ENCODE measurements at regions not wholly inside any gene's neighbourhood (a gene's known extent, or its start where the extent isn't known, plus 50 kb on each side); places are given as distances from the start of the nearest gene placed in this dataset.

DNA sequence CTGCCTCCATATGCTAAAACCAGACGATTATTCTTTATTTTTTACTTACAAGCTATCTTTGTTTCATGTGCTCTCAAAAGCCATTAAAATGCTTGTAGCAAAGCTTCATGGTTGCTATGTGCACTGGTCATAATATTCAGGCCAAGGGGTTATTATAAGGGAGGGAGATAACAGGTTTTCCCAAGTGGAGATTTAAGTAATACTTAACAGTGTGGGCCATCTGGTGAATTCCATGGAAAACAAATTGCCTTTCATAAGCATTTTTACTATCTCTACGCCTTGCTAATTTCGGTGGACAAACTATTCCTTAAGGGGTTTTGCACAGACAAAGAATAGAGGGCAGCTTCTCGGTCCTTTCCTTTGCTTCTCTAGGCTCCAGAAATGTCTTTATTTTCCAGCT, 137.8 kb downstream of the NUF2 start:
- no peak overlapping the region for H2AK9ac ChIP-seq (replicated peaks; ENCODE audit: low read depth, low read length, poor library complexity)
- H2BK15ac ChIP-seq (ENCODE audit: low read depth, low read length), result no peak overlapping the region
- no peak overlapping the region for H4K5ac ChIP-seq (ENCODE audit: low read depth, low read length)
- ATAC-seq (ENCODE audit: low read depth) (no peak), DNase-seq (no peak)
- no TSS peak for BruUV-seq (replicated peaks)
- no peak overlapping the region for H2BK120ac ChIP-seq (ENCODE audit: low read depth, low read length)
- no peak overlapping the region for H3K23ac ChIP-seq (ENCODE audit: low read depth, low read length)
- no peak overlapping the region for H3K56ac ChIP-seq (ENCODE audit: extremely low read depth, insufficient read depth, low read length)
- H4K8ac ChIP-seq (ENCODE audit: low read depth in 2 of 2, low read length in 2 of 2), result no peak overlapping the region
- ChIA-PET CTCF (interaction anchor here (0.7 to 1.5 kb wide), 2 partner anchors 10 to 15 kb away, joined by 3 to 4 read pairs; no protein-coding TSS in a partner anchor), POLR2A (ENCODE audit: unreplicated experiment) (no interaction called here)
- H3K4me3 ChIP-seq (ENCODE audit: insufficient read depth, low read depth, low read length), result no peak overlapping the region
- no peak overlapping the region for H3K4ac ChIP-seq (ENCODE audit: low read depth, low read length)
- intact Hi-C loops (cut with micrococcal nuclease), result no loop called here
- no peaks in the 10 kb centered on the region for H3K36me3 ChIP-seq (ENCODE audit: control insufficient read depth, insufficient read depth, low read length)
- TF ChIP-seq RFX5 (IDR thresholded peaks at IDR 0.05; ENCODE audit: low read depth, low read length) (no peak), POLR2A (IDR thresholded peaks at IDR 0.05; ENCODE audit: low read depth, low read length) (no peak), MXI1 (IDR thresholded peaks at IDR 0.05; ENCODE audit: borderline replicate concordance, low read depth, low read length) (no peak), SMC3 (IDR thresholded peaks at IDR 0.05; ENCODE audit: low read depth, low read length) (no peak), MAFK (IDR thresholded peaks at IDR 0.05; ENCODE audit: low read depth, low read length) (no peak), MAZ (IDR thresholded peaks at IDR 0.05; ENCODE audit: borderline replicate concordance, low read depth, low read length) (no peak), NFE2L2 (IDR thresholded peaks at IDR 0.05; ENCODE audit: low read depth, low read length) (no peak), RCOR1 (IDR thresholded peaks at IDR 0.05; ENCODE audit: insufficient replicate concordance, low read length) (no peak), CEBPB (IDR thresholded peaks at IDR 0.05; ENCODE audit: low read depth, low read length) (no peak), CHD1 (IDR thresholded peaks at IDR 0.05; ENCODE audit: low read depth, low read length) (no peak)
- TF ChIP-seq, protein P1, sequence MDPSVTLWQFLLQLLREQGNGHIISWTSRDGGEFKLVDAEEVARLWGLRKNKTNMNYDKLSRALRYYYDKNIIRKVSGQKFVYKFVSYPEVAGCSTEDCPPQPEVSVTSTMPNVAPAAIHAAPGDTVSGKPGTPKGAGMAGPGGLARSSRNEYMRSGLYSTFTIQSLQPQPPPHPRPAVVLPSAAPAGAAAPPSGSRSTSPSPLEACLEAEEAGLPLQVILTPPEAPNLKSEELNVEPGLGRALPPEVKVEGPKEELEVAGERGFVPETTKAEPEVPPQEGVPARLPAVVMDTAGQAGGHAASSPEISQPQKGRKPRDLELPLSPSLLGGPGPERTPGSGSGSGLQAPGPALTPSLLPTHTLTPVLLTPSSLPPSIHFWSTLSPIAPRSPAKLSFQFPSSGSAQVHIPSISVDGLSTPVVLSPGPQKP (IDR thresholded peaks at IDR 0.05; ENCODE audit: borderline replicate concordance, low read depth, low read length), result no peak
- TF ChIP-seq, protein P2, sequence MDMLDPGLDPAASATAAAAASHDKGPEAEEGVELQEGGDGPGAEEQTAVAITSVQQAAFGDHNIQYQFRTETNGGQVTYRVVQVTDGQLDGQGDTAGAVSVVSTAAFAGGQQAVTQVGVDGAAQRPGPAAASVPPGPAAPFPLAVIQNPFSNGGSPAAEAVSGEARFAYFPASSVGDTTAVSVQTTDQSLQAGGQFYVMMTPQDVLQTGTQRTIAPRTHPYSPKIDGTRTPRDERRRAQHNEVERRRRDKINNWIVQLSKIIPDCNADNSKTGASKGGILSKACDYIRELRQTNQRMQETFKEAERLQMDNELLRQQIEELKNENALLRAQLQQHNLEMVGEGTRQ (IDR thresholded peaks at IDR 0.05; ENCODE audit: low read depth, low read length), result no peak
- TF ChIP-seq, protein P3, sequence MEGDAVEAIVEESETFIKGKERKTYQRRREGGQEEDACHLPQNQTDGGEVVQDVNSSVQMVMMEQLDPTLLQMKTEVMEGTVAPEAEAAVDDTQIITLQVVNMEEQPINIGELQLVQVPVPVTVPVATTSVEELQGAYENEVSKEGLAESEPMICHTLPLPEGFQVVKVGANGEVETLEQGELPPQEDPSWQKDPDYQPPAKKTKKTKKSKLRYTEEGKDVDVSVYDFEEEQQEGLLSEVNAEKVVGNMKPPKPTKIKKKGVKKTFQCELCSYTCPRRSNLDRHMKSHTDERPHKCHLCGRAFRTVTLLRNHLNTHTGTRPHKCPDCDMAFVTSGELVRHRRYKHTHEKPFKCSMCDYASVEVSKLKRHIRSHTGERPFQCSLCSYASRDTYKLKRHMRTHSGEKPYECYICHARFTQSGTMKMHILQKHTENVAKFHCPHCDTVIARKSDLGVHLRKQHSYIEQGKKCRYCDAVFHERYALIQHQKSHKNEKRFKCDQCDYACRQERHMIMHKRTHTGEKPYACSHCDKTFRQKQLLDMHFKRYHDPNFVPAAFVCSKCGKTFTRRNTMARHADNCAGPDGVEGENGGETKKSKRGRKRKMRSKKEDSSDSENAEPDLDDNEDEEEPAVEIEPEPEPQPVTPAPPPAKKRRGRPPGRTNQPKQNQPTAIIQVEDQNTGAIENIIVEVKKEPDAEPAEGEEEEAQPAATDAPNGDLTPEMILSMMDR (conservative IDR thresholded peaks at IDR 0.05; ENCODE audit: low read depth, low read length), result no peak
- H4K20me1 ChIP-seq (ENCODE audit: insufficient read depth, low read length), result no peaks in the 10 kb centered on the region
- H3K4me2 ChIP-seq (ENCODE audit: low read depth, low read length), result no peak overlapping the region
- dilution Hi-C loops (cut with HindIII; ENCODE audit: low sequenced_read_pairs, unreplicated experiment), result no loop called here
- no peaks in the 10 kb centered on the region for H3K4me1 ChIP-seq (ENCODE audit: control insufficient read depth, insufficient read depth, low read length)
- H2AK5ac ChIP-seq (ENCODE audit: low read depth, low read length), result no peak overlapping the region
- no peak overlapping the region for H2AFZ ChIP-seq (replicated peaks; ENCODE audit: low read length, poor library complexity)
- no peaks in the 10 kb centered on the region for H3K9me1 ChIP-seq (ENCODE audit: insufficient read depth, low read length)
- no peak overlapping the region for H2BK5ac ChIP-seq (ENCODE audit: low read depth, low read length, poor library complexity, severe bottlenecking)
- WGBS, 2 experiments (ENCODE audit: extremely low coverage in 2 of 2, insufficient read length in 1 of 2), result no CpG with 5 or more reads among the region's 4 CpGs
- in situ Hi-C loops (cut with MboI; ENCODE audit: low sequenced_read_pairs), result no loop called here
- no peaks in the 10 kb centered on the region for H3K27me3 ChIP-seq (ENCODE audit: control insufficient read depth, insufficient read depth, low read length)
- no peaks in the 10 kb centered on the region for H3K9me3 ChIP-seq (ENCODE audit: control insufficient read depth, insufficient read depth, low read length)
- H2BK20ac ChIP-seq (ENCODE audit: low read depth, low read length), result no peak overlapping the region
- no peak overlapping the region for H3K18ac ChIP-seq (ENCODE audit: low read depth, low read length)
- no peak overlapping the region for H3K14ac ChIP-seq (replicated peaks; ENCODE audit: low read depth, low read length)
- no peak overlapping the region for H4K91ac ChIP-seq (ENCODE audit: insufficient read depth, low read depth, low read length)
- no peak overlapping the region for H3K27ac ChIP-seq (ENCODE audit: insufficient read depth, low read length)
- no peaks in the 10 kb centered on the region for H3K79me1 ChIP-seq (ENCODE audit: low read depth in 1 of 2, low read length in 2 of 2)
- H3K9ac ChIP-seq (ENCODE audit: low read depth, low read length), result no peak overlapping the region

Data from IMR-90 (cell line).